ENCODE measurements at regions not wholly inside any gene's neighbourhood (a gene's known extent, or its start where the extent isn't known, plus 50 kb on each side); places are given as distances from the start of the nearest gene placed in this dataset.
"Not testable (repeated sequence)": the region's sequence is repeated elsewhere in the genome, so short reads cannot be mapped to it uniquely, and the experiment has no call there.

- peak; percentile 10 to 30 for DNase-seq
Measured at GRCh38 chrX:3815896-3816664, 102.6 kb upstream of the PRKX start.

- DNase-seq = peak in 1 of 2 donors; percentile 13
Measured at GRCh38 chrX:3811331-3812311, 98.2 kb upstream of the PRKX start.

GRCh38 chrX:3807906-3808305 lies 94.5 kb upstream of the PRKX start:
- DNase-seq = no peak

- DNase-seq = no peak
Measured at GRCh38 chrX:3806630-3807029, 93.2 kb upstream of the PRKX start.

DNA sequence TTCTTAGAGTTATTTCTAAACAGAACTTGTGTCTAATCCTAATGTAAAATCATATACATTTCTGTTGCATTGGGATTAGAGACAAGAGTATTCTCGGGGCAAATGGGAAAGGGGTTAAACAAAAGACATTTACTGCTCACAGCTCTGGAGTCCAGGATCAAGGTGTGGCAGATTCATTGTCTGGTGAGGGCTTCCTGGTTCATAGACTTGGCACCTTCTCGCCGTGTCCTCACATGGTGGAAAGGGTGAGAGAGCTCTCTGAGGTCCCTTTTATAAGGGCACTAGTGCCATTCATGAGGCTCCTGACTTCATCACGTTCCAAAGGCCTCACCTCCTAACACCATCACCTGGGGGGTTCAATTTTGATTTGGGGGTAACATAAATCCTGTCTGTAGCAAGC lies 90.3 kb upstream of the PRKX start:
- DNase-seq = no peak

- no peak for DNase-seq
Measured at GRCh38 chrX:3803305-3803704, 89.9 kb upstream of the PRKX start.

GRCh38 chrX:3795411-3795810 lies 82.0 kb upstream of the PRKX start:
- DNase-seq = not testable (repeated sequence)

DNA sequence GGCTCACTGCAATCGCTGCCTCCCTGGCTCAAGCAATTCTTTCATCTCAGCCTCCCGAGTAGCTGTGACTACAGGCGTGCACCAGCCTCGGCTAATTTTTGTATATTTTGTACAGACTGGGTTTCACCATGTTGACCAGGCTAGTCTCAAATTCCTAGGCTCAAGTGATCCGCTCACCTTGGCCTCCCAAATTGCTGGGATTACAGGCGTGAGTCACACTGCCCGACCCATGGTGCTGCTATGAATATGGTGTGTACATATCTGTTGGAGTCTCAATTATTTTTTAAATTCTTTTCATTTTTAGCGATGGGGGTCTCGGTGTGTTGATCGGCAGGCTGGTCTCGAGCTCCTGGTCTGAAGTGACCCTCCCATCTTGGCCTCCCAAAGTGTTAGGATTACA lies 78.0 kb upstream of the PRKX start:
- DNase-seq = no peak

DNA sequence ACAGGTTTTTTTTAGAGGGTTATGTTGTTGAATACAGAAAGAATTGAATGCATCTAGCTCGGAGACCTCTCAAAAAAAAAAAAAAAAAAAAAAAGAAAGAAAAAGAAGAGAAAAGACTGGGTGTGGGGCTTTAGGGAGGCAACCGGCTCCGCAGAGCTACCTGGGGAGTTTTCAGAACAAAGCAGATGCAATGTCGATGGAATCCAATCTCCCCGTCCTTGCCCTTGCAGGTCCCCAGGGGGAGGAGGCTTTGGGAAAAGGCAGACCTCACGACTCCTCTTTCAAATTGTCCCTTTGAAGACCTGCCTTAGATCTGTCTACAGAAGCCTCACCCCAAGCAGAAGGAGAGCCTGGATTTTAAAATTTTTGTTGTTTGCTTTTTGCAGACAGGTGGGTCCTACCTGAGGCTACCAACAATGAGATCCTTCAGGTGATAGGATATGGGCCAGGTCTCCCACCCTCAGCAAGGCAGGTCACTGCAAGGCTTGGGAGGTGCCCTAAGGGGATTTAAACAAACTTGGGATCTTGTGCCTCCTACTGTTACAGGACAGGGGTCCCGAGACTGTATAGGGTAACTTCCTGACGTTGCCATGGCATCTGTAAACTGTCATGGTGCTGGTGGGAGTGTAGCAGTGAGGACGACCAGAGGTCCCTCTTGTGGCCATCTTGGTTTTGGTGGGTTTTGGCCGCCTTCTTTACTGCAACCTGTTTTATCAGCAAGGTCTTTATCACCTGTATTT lies 75.2 kb upstream of the PRKX start:
- no peak for DNase-seq

DNA sequence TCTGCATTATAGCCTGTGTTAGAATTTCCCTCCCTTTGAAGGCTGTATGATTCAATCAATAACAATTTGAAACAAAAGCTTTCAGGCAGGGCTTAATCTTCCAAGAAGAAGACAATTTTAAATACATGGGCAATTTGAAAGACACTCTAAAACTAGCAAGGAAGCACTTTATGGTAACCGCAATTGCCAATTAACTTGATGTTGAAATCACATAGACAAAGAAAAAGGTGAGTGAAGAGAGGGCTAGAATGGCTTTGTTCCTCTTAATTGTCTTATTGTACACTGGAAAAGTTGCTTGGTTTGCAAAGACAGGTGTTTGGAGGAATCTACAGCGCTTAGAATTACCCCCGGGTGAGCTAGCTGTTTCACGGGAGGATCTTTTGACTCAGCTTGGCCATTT lies 74.4 kb upstream of the PRKX start:
- no peak for DNase-seq

DNA sequence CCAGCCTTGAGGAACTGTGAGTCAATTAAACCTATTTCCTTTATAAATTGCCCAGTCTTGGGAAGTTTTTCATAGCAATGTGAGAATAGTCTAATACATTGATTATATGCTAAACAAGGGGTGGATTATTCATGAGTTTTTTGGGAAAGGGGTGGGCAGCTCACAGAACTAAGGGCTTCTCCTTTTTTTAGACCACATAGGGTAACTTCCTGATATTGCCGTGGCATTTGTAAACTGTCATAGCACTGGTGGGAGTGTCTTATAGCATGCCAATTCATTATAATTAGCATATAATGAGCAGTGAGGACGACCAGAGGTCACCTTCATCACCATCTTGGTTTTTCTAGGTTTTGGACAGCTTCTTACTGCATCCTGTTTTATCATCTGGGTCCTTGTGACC lies 72.4 kb upstream of the PRKX start:
- not testable (repeated sequence) for DNase-seq

GRCh38 chrX:3780564-3780963 lies 67.1 kb upstream of the PRKX start:
- DNase-seq = no peak

GRCh38 chrX:3779546-3779945 lies 66.1 kb upstream of the PRKX start:
- no peak for DNase-seq

DNA sequence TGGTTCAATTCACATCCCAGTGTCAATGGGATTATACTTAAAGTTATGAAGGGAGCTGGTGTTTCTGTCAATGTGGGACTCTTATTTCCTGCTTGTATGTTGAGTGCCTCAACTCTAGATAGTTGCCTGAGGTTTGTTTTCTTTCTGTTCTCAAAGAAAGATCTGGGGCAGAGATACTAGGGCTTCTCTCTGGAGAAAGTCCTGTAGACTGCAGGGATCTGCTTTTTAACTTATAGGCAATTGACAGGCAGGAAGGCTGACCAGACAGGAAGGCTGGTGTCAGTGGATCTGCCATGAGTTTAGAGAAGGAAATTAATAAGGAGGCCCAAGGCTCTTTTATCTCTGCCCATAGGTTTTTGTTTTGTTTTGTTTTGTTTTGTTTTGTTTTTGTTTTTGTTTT lies 64.0 kb upstream of the PRKX start:
- no peak for DNase-seq

DNA sequence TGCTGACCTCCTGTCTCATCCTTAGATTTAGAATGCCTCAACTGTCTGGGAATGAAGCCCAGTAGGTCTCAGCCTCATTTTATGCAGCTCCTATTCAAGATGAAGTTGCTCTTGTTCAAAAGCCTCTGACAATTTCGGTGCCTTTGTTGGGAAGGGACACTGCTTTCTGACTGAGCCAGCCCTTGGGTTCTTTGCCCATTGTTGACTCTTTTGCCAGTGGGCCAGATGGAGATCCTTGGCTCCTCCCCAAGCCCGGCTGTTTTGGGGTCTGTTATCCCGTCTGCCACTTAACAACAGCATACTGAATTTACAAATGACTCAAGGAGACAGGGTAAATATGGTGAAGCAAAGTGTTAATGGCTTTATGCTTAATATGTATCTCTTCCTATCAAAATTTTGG lies 58.3 kb upstream of the PRKX start:
- no peak for DNase-seq

DNA sequence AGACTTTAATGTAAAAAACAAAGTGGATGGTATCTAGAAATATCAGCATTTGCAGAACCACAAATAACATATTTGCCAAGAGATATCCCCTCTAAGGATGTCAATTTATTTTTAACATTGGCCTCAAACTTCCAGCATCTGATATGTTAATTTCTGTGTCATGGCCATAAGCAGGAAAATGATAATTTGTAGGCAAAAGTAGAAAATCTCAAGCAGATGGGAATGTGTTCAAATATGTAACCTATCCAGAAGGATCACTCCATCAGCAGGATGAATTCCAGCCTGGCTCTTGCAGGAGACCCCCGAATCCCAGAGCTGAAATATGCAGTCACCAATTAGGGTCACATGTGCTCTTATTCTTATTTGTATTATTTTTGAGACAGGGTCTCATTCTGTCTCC lies 55.4 kb upstream of the PRKX start:
- no peak for DNase-seq

Measured in stimulated activated CD4-positive, alpha-beta T cell treated with anti-CD3 and anti-CD28 coated beads, Interleukin-2, amount 100 ng/mL, for 48 hours (primary cell).